OCI-LY7 (cell line): ENCODE measurements at regions not wholly inside any gene's neighbourhood (a gene's known extent, or its start where the extent isn't known, plus 50 kb on each side); places are given as distances from the start of the nearest gene placed in this dataset.

Experiments
- BruUV-seq: library from RNA; stranded (reverse); fragments of 400-500 nt; replicated peaks from 2 replicates; lab custom pipeline; 2021; lab: Mats Ljungman, UMichigan
- CTCF ChIA-PET: fragments of 300-600 bp; sonication (Branson Sonifier 250); formaldehyde crosslinking; loops from one replicate; lab custom pipeline; 2022; ENCODE audit warnings: antibody characterized with exemption; ENCODE audit not compliant: unreplicated experiment; lab: Charles Lee
- POLR2A ChIA-PET: fragments of 300-600 bp; sonication (Branson Sonifier 250); formaldehyde crosslinking; loops from one replicate; lab custom pipeline; 2022; ENCODE audit warnings: antibody characterized with exemption; lab: Charles Lee
- DNase-seq: peaks from one replicate; pipeline ENCODE4 v3.0.0-alpha.2; 2015; ENCODE audit warnings: low spot score
- H2AFZ ChIP-seq: fragments of 200-600 bp; sonication (generic), shearing (Covaris generic); 2 replicates; pipeline ENCODE4 v1.6.1; 2014; ENCODE audit warnings: mild to moderate bottlenecking, antibody characterized with exemption, low read length, moderate library complexity
- H3K27ac ChIP-seq: fragments of 200-600 bp; sonication (generic); 2 replicates; pipeline ENCODE4 v1.5.1; 2014; ENCODE audit warnings: mixed run types, low read depth, mild to moderate bottlenecking, moderate library complexity, low read length, inconsistent platforms; ENCODE audit not compliant: poor library complexity, severe bottlenecking
- H3K36me3 ChIP-seq: fragments of 200-600 bp; sonication (generic); 2 replicates; pipeline ENCODE4 v1.6.1; 2014; ENCODE audit warnings: mild to moderate bottlenecking, antibody characterized with exemption, low read length, moderate library complexity, mixed read lengths; ENCODE audit not compliant: insufficient read depth
- H3K4me1 ChIP-seq: fragments of 200-600 bp; sonication (generic); 2 replicates; pipeline ENCODE4 v1.5.1; 2014; ENCODE audit warnings: mild to moderate bottlenecking, low read length; ENCODE audit not compliant: insufficient read depth, poor library complexity, severe bottlenecking
- H3K4me2 ChIP-seq: fragments of 200-600 bp; sonication (generic); 2 replicates; pipeline ENCODE4 v1.6.1; 2014; ENCODE audit warnings: mild to moderate bottlenecking, low read length
- H3K4me3 ChIP-seq: fragments of 200-600 bp; sonication (generic); 2 replicates; pipeline ENCODE4 v1.5.1; 2014; ENCODE audit warnings: mild to moderate bottlenecking, low read depth, low read length; ENCODE audit not compliant: poor library complexity, severe bottlenecking
- H3K79me2 ChIP-seq: fragments of 200-600 bp; sonication (generic); 2 replicates; pipeline ENCODE4 v1.6.1; 2016; ENCODE audit warnings: low read depth, mild to moderate bottlenecking, low read length, moderate library complexity, mixed read lengths; ENCODE audit not compliant: insufficient read depth
- H3K9me2 ChIP-seq: fragments of 200-600 bp; sonication (generic); 2 replicates; pipeline ENCODE4 v1.6.1; 2016; ENCODE audit warnings: mild to moderate bottlenecking, low read length, mixed read lengths; ENCODE audit not compliant: insufficient read depth
- H3K9me3 ChIP-seq: fragments of 200-600 bp; sonication (generic); 2 replicates; pipeline ENCODE4 v1.6.1; 2014; ENCODE audit warnings: mild to moderate bottlenecking, mixed run types, low read length, mixed read lengths
- H4K20me1 ChIP-seq: fragments of 200-600 bp; sonication (generic); 2 replicates; pipeline ENCODE4 v1.6.1; 2014; ENCODE audit warnings: mild to moderate bottlenecking, antibody characterized with exemption, low read length, moderate library complexity, mixed read lengths; ENCODE audit not compliant: insufficient read depth
- EZH2phosphoT487 ChIP-seq: fragments of 200-600 bp; sonication (generic); IDR thresholded peaks from 2 replicates; pipeline ENCODE4 v1.6.1; 2018; ENCODE audit warnings: low read depth, borderline replicate concordance, mild to moderate bottlenecking, mixed run types, antibody characterized with exemption, low read length, moderate library complexity, mixed read lengths
- intact Hi-C: fragments of 100-400 bp; cut with micrococcal nuclease; formaldehyde crosslinking; loops from one replicate; pipeline ENCODE4 v1.10.0; 2022; ENCODE audit not compliant: unreplicated experiment
- TF ChIP-seq, protein P1 (sequence below): fragments of 200-600 bp; sonication (generic); conservative IDR thresholded peaks from 2 replicates; pipeline ENCODE4 v1.5.1; 2014; ENCODE audit warnings: mild to moderate bottlenecking, antibody characterized with exemption, low read length, moderate library complexity, mixed read lengths

DNA sequence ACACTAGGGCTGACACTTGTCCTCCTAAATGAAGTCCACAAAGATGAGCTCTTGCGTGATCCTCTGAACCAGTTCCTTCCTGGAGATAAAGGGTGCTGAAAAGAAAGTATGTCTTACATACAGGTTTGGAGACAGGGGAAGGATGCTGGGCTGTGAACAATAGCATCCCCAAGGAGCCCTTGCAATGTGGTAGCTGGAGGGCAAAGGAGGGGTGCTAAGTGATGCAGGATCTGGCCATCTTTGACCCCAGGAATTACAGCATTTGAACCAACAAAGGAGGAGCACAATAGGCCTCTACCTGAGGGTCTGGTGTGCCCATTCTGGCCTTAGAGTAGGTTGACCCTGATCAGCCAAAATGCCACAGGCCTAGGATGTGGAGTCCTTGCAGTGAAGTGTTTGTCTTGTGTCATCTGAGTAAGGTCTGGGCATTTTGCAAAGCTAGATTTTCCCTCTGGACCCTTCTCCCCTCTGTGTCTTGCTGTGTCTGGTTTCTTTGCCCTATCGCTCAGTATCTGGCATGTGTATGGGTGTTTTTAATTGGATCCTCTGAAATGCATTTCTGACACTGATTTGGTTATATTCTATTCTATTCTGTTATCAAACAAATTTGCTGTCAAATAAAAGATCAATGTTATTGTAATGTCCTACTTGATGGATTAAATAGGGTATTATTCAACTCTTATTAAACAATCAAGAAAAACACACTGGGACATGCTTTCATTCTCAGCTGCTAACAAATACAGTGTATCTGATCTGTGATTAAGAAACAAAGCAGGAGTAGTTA lies 364.8 kb upstream of the MEIS1 start:
- no TSS peak for BruUV-seq
- TF ChIP-seq EZH2phosphoT487 = no peak
- Histone ChIP-seq H3K79me2 (no peaks in the 10 kb centered on the region), H2AFZ (no peak overlapping the region), H3K4me1 (no peaks in the 10 kb centered on the region), H4K20me1 (no peaks in the 10 kb centered on the region), H3K27ac (no peak overlapping the region), H3K9me3 (no peaks in the 10 kb centered on the region), H3K4me2 (no peak overlapping the region), H3K9me2 (no peaks in the 10 kb centered on the region), H3K36me3 (no peaks in the 10 kb centered on the region), H3K4me3 (no peak overlapping the region)
- DNase-seq = no peak
- ChIA-PET POLR2A (no interaction called here), CTCF (no interaction called here)
- intact Hi-C loops = no loop called here

DNA sequence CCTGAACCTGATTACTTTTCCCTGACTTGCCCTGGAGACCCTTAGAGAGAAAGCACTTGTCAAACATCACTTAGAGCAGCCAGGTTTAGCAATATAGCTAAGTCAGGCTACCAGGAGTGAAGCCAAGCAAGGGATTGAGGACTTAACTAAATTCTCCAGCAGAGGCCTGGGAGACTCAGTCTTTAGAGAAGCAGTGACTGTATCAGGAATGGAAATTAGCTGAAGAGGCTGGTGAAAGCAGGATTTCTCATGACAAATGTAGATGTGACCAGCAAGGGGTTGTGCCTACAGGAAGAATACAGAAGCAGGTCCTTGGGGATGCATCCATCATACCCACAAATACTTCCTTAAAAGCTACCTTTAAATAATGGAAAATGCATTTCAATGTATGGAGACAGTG lies 368.9 kb upstream of the MEIS1 start:
- DNase-seq = no peak
- CTCF ChIA-PET = no interaction called here
- Histone ChIP-seq H3K4me1 (no peaks in the 10 kb centered on the region), H3K4me2 (no peak overlapping the region), H3K36me3 (no peaks in the 10 kb centered on the region), H2AFZ (no peak overlapping the region), H3K9me3 (no peaks in the 10 kb centered on the region), H3K4me3 (no peak overlapping the region), H3K79me2 (no peaks in the 10 kb centered on the region), H3K9me2 (no peaks in the 10 kb centered on the region), H3K27ac (no peak overlapping the region), H4K20me1 (no peaks in the 10 kb centered on the region)
- no TSS peak for BruUV-seq
- TF ChIP-seq, protein P1, sequence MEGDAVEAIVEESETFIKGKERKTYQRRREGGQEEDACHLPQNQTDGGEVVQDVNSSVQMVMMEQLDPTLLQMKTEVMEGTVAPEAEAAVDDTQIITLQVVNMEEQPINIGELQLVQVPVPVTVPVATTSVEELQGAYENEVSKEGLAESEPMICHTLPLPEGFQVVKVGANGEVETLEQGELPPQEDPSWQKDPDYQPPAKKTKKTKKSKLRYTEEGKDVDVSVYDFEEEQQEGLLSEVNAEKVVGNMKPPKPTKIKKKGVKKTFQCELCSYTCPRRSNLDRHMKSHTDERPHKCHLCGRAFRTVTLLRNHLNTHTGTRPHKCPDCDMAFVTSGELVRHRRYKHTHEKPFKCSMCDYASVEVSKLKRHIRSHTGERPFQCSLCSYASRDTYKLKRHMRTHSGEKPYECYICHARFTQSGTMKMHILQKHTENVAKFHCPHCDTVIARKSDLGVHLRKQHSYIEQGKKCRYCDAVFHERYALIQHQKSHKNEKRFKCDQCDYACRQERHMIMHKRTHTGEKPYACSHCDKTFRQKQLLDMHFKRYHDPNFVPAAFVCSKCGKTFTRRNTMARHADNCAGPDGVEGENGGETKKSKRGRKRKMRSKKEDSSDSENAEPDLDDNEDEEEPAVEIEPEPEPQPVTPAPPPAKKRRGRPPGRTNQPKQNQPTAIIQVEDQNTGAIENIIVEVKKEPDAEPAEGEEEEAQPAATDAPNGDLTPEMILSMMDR = no peak
- TF ChIP-seq EZH2phosphoT487 = no peak
- POLR2A ChIA-PET = no interaction called here
- intact Hi-C loops = no loop called here

DNA sequence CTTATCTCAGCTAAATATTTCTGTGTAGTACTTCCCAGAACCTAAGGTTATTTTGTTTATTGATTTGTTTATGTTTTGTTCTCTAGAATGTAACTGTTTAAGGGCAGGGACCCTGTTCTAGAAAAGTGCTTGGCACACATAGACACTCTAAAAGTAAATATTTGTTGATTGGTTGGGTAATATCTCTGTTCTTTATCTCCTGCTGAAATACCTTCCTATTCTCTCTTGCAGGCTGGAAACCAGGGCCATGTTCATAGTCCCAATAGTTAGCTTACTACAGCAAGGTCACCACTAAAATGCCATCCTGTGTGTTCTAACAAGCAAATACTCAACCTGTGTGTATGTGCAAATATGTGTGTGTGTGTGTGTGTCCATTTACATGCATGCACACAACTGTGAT lies 375.6 kb upstream of the MEIS1 start:
- no peak overlapping the region for H3K4me3 ChIP-seq
- no peaks in the 10 kb centered on the region for H3K9me3 ChIP-seq
- no peaks in the 10 kb centered on the region for H4K20me1 ChIP-seq
- H3K4me2 ChIP-seq = no peak overlapping the region
- no peak overlapping the region for H2AFZ ChIP-seq
- ChIA-PET CTCF (no interaction called here), POLR2A (no interaction called here)
- intact Hi-C loops = no loop called here
- no peaks in the 10 kb centered on the region for H3K9me2 ChIP-seq
- no peaks in the 10 kb centered on the region for H3K36me3 ChIP-seq
- no peaks in the 10 kb centered on the region for H3K79me2 ChIP-seq
- DNase-seq = no peak
- H3K27ac ChIP-seq = no peak overlapping the region
- TF ChIP-seq, protein P1 = no peak
- no peak for TF ChIP-seq EZH2phosphoT487
- no peaks in the 10 kb centered on the region for H3K4me1 ChIP-seq
- BruUV-seq = no TSS peak
